ENCODE measurements at regions not wholly inside any gene's neighbourhood (a gene's known extent, or its start where the extent isn't known, plus 50 kb on each side); places are given as distances from the start of the nearest gene placed in this dataset.

DNA sequence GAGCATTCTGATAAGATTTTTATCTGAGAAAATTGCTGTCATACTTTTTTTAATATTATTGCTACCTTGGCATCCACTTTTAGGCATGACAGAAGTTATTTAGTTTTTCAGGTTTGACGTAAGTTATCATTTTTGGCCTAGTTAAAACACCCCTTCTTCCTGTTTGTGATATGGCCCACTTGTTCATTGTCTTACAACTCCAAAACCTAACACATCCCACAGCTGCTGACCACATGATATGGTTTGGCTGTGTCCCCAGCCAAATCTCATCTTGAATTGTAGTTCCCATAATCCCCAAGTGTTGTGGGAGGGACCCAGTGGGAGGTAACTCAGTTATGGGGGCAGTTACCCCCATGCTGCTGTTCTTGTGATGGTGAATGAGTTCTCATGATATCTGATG lies 388.1 kb downstream of the SLC4A3 start:
- TF ChIP-seq, protein P1, sequence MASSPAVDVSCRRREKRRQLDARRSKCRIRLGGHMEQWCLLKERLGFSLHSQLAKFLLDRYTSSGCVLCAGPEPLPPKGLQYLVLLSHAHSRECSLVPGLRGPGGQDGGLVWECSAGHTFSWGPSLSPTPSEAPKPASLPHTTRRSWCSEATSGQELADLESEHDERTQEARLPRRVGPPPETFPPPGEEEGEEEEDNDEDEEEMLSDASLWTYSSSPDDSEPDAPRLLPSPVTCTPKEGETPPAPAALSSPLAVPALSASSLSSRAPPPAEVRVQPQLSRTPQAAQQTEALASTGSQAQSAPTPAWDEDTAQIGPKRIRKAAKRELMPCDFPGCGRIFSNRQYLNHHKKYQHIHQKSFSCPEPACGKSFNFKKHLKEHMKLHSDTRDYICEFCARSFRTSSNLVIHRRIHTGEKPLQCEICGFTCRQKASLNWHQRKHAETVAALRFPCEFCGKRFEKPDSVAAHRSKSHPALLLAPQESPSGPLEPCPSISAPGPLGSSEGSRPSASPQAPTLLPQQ (tag by site-specific recombination; IDR thresholded peaks at IDR 0.05) = no peak
- TF ChIP-seq KLF7 (tag by site-specific recombination; IDR thresholded peaks at IDR 0.05; ENCODE audit: borderline replicate concordance) (no peak), ZNF830 (tag by site-specific recombination; IDR thresholded peaks at IDR 0.05; ENCODE audit: low read depth) (no peak), MEIS1 (CRISPR knock-in tag; IDR thresholded peaks at IDR 0.05; ENCODE audit: borderline replicate concordance) (no peak), ZNF19 (tag by site-specific recombination; IDR thresholded peaks at IDR 0.05; ENCODE audit: low read depth) (no peak), GLIS2 (tag by site-specific recombination; IDR thresholded peaks at IDR 0.05) (no peak), KLF10 (tag by site-specific recombination; IDR thresholded peaks at IDR 0.05) (no peak), ZNF112 (tag by site-specific recombination; IDR thresholded peaks at IDR 0.05) (no peak), ZNF558 (tag by site-specific recombination; IDR thresholded peaks at IDR 0.05) (no peak), ZNF792 (tag by site-specific recombination; IDR thresholded peaks at IDR 0.05) (no peak)
- TF ChIP-seq, protein P2, sequence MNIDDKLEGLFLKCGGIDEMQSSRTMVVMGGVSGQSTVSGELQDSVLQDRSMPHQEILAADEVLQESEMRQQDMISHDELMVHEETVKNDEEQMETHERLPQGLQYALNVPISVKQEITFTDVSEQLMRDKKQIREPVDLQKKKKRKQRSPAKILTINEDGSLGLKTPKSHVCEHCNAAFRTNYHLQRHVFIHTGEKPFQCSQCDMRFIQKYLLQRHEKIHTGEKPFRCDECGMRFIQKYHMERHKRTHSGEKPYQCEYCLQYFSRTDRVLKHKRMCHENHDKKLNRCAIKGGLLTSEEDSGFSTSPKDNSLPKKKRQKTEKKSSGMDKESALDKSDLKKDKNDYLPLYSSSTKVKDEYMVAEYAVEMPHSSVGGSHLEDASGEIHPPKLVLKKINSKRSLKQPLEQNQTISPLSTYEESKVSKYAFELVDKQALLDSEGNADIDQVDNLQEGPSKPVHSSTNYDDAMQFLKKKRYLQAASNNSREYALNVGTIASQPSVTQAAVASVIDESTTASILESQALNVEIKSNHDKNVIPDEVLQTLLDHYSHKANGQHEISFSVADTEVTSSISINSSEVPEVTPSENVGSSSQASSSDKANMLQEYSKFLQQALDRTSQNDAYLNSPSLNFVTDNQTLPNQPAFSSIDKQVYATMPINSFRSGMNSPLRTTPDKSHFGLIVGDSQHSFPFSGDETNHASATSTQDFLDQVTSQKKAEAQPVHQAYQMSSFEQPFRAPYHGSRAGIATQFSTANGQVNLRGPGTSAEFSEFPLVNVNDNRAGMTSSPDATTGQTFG (tag by site-specific recombination; IDR thresholded peaks at IDR 0.05; ENCODE audit: borderline replicate concordance) = no peak
- TF ChIP-seq, protein P3, sequence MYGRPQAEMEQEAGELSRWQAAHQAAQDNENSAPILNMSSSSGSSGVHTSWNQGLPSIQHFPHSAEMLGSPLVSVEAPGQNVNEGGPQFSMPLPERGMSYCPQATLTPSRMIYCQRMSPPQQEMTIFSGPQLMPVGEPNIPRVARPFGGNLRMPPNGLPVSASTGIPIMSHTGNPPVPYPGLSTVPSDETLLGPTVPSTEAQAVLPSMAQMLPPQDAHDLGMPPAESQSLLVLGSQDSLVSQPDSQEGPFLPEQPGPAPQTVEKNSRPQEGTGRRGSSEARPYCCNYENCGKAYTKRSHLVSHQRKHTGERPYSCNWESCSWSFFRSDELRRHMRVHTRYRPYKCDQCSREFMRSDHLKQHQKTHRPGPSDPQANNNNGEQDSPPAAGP (tag by site-specific recombination; IDR thresholded peaks at IDR 0.05) = no peak
- TF ChIP-seq, protein P4, sequence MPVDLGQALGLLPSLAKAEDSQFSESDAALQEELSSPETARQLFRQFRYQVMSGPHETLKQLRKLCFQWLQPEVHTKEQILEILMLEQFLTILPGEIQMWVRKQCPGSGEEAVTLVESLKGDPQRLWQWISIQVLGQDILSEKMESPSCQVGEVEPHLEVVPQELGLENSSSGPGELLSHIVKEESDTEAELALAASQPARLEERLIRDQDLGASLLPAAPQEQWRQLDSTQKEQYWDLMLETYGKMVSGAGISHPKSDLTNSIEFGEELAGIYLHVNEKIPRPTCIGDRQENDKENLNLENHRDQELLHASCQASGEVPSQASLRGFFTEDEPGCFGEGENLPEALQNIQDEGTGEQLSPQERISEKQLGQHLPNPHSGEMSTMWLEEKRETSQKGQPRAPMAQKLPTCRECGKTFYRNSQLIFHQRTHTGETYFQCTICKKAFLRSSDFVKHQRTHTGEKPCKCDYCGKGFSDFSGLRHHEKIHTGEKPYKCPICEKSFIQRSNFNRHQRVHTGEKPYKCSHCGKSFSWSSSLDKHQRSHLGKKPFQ (tag by site-specific recombination; IDR thresholded peaks at IDR 0.05) = no peak
- CTCF ChIA-PET = no interaction called here
- Histone ChIP-seq H3K4me3 (ENCODE audit: low read depth, low read length) (no peak overlapping the region), H3K36me3 (ENCODE audit: control insufficient read depth in 2 of 2, insufficient read depth in 1 of 2, low read length in 2 of 2) (no peaks in the 10 kb centered on the region), H3K9me3 (ENCODE audit: control insufficient read depth, insufficient read depth, low read depth, low read length) (no peaks in the 10 kb centered on the region), H3K4me1 (ENCODE audit: control insufficient read depth, insufficient read depth, low read length) (no peaks in the 10 kb centered on the region), H3K27ac (ENCODE audit: extremely low read depth, low read depth, low read length) (no peak overlapping the region)
- POLR2A ChIA-PET = no interaction called here

DNA sequence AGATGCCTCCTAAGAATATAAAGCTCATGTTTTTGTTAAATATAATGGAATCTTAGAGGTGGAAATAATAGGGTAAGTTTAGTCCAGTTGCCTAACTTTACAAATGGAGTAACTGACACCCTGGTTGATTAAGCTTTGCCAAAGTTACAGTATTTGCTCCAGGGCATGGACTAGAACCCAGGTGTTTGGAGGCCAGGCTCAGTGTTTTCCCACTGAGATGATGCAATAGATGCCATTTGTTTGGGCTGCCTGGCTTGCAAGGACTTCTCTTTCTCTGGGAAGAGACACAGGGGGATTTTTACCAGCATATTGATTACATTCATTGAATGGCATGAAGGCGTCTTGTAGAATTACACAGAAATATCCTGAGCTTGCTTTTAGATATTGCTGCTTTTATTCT lies 397.8 kb downstream of the SLC4A3 start:
- POLR2A ChIA-PET = no interaction called here
- no peak overlapping the region for H3K27ac ChIP-seq (ENCODE audit: extremely low read depth, low read depth, low read length)
- TF ChIP-seq, protein P2 (tag by site-specific recombination; IDR thresholded peaks at IDR 0.05; ENCODE audit: borderline replicate concordance) = no peak
- CTCF ChIA-PET = no interaction called here
- H3K4me3 ChIP-seq (ENCODE audit: low read depth, low read length) = no peak overlapping the region
- no peaks in the 10 kb centered on the region for H3K36me3 ChIP-seq (ENCODE audit: control insufficient read depth in 2 of 2, insufficient read depth in 1 of 2, low read length in 2 of 2)
- H3K4me1 ChIP-seq (ENCODE audit: control insufficient read depth, insufficient read depth, low read length) = no peaks in the 10 kb centered on the region
- no peaks in the 10 kb centered on the region for H3K9me3 ChIP-seq (ENCODE audit: control insufficient read depth, insufficient read depth, low read depth, low read length)
